Neural progenitor cell (in vitro differentiated cells): ENCODE measurements at regions not wholly inside any gene's neighbourhood (a gene's known extent, or its start where the extent isn't known, plus 50 kb on each side); places are given as distances from the start of the nearest gene placed in this dataset.

ENCODE experiments used
- CTCF ChIP-seq: fragments of 200-600 bp; sonication (generic); IDR thresholded peaks from 2 replicates; pipeline ENCODE4 v1.5.1; 2017; ENCODE audit warnings: antibody characterized with exemption, mild to moderate bottlenecking
- EZH2 ChIP-seq: fragments of 200-600 bp; sonication (generic); IDR thresholded peaks from 2 replicates; pipeline ENCODE4 v1.6.1; 2017; ENCODE audit warnings: antibody characterized with exemption, mild to moderate bottlenecking, moderate library complexity
- EZH2phosphoT487 ChIP-seq: fragments of 200-600 bp; sonication (generic); IDR thresholded peaks from 2 replicates; pipeline ENCODE4 v1.6.1; 2017; ENCODE audit warnings: antibody characterized with exemption

GRCh38 chr19:41505105-41505504, 62.1 kb downstream of the ERICH4 start:
- TF ChIP-seq CTCF, result no peak
- no peak for TF ChIP-seq EZH2
- TF ChIP-seq EZH2phosphoT487, result no peak
